GM12892 (cell line): ENCODE measurements at regions not wholly inside any gene's neighbourhood (a gene's known extent, or its start where the extent isn't known, plus 50 kb on each side); places are given as distances from the start of the nearest gene placed in this dataset.

Experiments
- POLR2A ChIP-seq: IDR thresholded peaks from 2 replicates; pipeline ENCODE4 v1.6.1; 2011; ENCODE audit warnings: low read depth, low read length, control low read depth
- POLR2AphosphoS5 ChIP-seq: IDR thresholded peaks from 2 replicates; pipeline ENCODE4 v1.6.1; 2011; ENCODE audit warnings: low read depth, low read length, control low read depth
- TAF1 ChIP-seq: IDR thresholded peaks from 2 replicates; pipeline ENCODE4 v1.6.1; 2011; ENCODE audit warnings: low read depth, mild to moderate bottlenecking, control low read depth, low read length, borderline replicate concordance

DNA sequence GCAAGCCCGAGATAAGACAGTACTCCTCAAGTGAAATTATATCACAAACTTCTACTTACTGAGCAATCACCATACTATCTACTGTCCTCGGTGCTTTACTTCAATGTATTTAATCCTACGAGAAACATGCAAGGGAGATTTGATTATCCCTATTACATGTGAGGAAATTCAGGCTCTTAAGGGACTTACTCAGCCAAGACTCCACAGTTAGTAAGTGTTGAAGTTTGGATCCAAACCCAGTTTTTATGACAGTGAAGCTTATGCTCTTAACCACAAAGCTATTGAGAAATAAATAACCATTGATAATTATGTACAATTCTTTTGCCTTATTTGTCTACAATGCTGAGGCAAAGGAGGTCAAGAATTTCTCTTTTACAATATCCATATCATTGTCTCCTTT lies 672.9 kb upstream of the ACVR2A start:
- TF ChIP-seq POLR2AphosphoS5 (no peak), POLR2A (no peak), TAF1 (no peak)
